Kidney epithelial cell (primary cell): ENCODE measurements at regions not wholly inside any gene's neighbourhood (a gene's known extent, or its start where the extent isn't known, plus 50 kb on each side); places are given as distances from the start of the nearest gene placed in this dataset.
"Not testable (repeated sequence)": the region's sequence is repeated elsewhere in the genome, so short reads cannot be mapped to it uniquely, and the experiment has no call there.

ENCODE experiments used
- DNase-seq: peaks from one replicate; pipeline ENCODE4 v3.0.0-alpha.2; 2010; ENCODE audit warnings: low read depth
- H3K27me3 ChIP-seq: 2 replicates; pipeline ENCODE4 v1.6.0; 2011; ENCODE audit warnings: low read length; ENCODE audit not compliant: control insufficient read depth, insufficient read depth
- H3K36me3 ChIP-seq: 2 replicates; pipeline ENCODE4 v1.5.1; 2011; ENCODE audit warnings: low read length; ENCODE audit not compliant: control insufficient read depth, insufficient read depth
- H3K4me3 ChIP-seq: 2 replicates; pipeline ENCODE4 v1.5.1; 2011; ENCODE audit warnings: low read depth, mild to moderate bottlenecking, control low read depth, low read length
- TF ChIP-seq, protein P1 (sequence below): IDR thresholded peaks from 2 replicates; pipeline ENCODE4 v1.5.1; 2011; ENCODE audit warnings: mild to moderate bottlenecking, moderate library complexity, low read length, control low read depth, inconsistent platforms; ENCODE audit not compliant: insufficient read depth, poor library complexity, severe bottlenecking

DNA sequence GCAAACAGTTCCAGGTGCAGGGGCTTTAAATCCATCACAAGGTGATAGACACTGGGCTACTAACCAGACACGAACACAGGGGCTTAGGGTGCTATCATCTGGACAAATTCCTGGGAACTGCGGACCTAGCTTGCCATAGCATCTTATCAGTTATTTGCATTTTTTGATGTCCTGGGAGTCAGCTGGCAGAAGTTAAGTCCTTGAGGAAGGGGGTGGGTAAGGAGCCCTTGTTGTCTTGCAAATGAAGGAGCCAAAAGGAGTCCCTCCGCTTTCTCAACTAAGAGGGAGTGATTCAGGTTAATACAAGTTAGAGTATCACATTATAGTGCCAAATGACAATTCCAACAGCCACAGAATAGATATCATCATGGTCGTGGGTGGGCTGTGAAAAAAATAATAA lies 108.9 kb downstream of the NPAP1 start:
- Histone ChIP-seq H3K36me3 (no peaks in the 10 kb centered on the region), H3K4me3 (no peak overlapping the region), H3K27me3 (no peaks in the 10 kb centered on the region)
- DNase-seq = no peak
- TF ChIP-seq, protein P1, sequence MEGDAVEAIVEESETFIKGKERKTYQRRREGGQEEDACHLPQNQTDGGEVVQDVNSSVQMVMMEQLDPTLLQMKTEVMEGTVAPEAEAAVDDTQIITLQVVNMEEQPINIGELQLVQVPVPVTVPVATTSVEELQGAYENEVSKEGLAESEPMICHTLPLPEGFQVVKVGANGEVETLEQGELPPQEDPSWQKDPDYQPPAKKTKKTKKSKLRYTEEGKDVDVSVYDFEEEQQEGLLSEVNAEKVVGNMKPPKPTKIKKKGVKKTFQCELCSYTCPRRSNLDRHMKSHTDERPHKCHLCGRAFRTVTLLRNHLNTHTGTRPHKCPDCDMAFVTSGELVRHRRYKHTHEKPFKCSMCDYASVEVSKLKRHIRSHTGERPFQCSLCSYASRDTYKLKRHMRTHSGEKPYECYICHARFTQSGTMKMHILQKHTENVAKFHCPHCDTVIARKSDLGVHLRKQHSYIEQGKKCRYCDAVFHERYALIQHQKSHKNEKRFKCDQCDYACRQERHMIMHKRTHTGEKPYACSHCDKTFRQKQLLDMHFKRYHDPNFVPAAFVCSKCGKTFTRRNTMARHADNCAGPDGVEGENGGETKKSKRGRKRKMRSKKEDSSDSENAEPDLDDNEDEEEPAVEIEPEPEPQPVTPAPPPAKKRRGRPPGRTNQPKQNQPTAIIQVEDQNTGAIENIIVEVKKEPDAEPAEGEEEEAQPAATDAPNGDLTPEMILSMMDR = no peak

DNA sequence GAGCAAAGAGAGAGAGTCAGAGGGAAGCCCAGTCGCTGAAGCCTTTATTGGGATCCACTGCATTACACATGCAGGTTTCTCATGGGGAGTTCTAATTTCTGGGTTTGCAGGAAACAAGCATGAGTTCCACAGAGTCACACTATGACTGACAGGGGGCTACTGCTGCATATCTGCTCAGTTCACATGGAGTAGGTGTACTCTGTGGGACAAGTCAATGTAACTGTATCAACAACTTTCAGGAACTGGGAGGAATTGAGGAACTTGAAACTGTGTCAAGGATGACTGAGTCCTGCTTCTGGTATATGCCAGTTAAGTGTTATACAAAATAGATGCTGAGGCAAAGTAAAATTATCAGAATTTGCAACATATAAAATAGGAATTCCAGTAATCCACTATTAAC lies 110.8 kb downstream of the NPAP1 start:
- DNase-seq = no peak
- TF ChIP-seq, protein P1 = no peak

DNA sequence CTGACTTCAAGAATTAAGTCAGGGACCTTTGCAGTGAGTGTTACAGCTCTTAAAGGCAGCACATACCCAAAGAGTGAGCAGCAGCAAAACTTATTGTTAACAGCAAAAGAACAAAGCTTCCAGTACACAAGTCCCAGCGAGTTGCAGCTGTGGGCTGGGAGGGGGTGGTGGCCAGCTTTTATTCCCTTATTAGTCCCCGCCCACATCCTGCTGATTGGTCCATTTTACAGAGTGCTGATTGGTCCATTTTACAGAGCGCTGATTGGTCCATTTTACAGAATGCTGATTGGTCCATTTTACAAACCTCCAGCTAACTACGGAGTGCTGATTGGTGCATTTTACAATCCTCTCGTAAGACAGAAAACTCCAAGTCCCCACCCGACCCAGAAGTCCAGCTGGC lies 127.0 kb downstream of the NPAP1 start:
- not testable (repeated sequence) for H3K36me3 ChIP-seq

More for the DNA sequence above, 110.8 kb downstream of the NPAP1 start:
- Histone ChIP-seq H3K36me3 (no peaks in the 10 kb centered on the region), H3K27me3 (no peaks in the 10 kb centered on the region), H3K4me3 (no peak overlapping the region)

DNA sequence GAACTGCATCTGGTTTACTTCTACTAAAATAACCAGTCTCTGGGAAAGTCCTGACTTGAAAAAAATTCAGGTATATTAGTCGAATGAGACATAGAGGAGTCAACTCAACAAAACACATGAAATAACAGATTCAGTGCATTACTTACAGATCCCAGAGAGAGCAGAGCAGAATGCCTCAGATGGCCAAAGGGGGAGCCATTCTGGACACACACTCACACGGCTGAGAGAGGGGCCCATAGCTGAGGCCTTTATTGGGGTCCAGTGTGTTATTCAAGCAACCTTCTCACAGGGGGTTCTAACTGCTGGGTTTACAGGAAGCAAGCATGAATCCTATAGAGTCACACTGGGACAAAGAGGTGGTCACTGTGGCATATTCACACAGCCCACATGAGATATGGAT lies 135.1 kb upstream of the SNRPN start:
- Histone ChIP-seq H3K4me3 (no peak overlapping the region), H3K27me3 (no peaks in the 10 kb centered on the region), H3K36me3 (no peaks in the 10 kb centered on the region)
- TF ChIP-seq, protein P1 = no peak
- DNase-seq = no peak

More for the DNA sequence above, 127.0 kb downstream of the NPAP1 start:
- H3K27me3 ChIP-seq, DNase-seq, H3K4me3 ChIP-seq: not testable (repeated sequence)

DNA sequence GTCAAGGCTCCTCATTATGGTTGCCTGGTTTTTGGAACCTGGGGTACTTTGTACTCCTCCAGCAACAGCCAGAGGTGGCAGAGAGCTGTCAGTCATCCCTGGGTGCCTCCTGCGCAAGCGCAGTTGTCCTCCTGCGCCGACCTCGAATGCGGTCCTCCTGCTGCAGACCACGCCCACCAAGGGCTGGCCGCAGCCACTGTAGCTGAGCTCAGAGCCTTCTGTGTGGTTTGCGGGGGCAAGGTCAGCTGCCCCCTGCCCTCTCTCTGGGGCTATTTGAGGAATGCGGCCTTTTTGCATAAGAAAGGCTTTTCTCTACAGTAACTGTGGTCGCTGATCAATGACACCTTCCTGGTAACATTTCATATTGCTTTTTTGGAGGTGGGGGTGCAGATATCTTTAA lies 131.3 kb upstream of the SNRPN start:
- H3K4me3 ChIP-seq = no peak overlapping the region
- TF ChIP-seq, protein P1 = no peak
- no peak for DNase-seq
- no peaks in the 10 kb centered on the region for H3K27me3 ChIP-seq
- no peaks in the 10 kb centered on the region for H3K36me3 ChIP-seq

DNA sequence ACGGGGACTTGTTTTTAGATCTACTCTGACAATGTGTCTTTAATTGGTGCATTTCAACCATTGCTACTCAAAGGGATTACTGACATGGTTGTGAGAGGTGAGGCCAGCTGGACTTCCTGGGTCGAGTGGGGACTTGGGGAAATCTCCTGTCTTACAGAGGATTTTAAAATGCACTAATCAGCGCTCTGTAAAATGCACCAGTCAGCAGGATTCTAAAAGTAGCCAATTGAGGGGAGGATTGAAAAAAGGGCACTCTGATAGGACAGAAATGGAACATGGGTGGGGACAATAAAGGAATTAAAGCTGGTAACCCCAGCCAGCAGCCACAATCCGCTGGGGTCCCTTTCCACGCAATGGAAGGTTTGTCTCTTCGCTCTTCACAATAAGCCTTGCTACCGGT lies 122.5 kb upstream of the SNRPN start:
- DNase-seq = no peak
- TF ChIP-seq, protein P1 = no peak
- Histone ChIP-seq H3K36me3 (no peaks in the 10 kb centered on the region), H3K27me3 (no peaks in the 10 kb centered on the region), H3K4me3 (no peak overlapping the region)
